GM12878 (cell line): ENCODE measurements at regions not wholly inside any gene's neighbourhood (a gene's known extent, or its start where the extent isn't known, plus 50 kb on each side); places are given as distances from the start of the nearest gene placed in this dataset.

ENCODE experiments used
- ATAC-seq: fragments of 200-7000 bp; cut with Tn5 transposase; 3 replicates; pipeline ENCODE4 v1.9.1; 2020; ENCODE audit warnings: mild to moderate bottlenecking, moderate library complexity
- BruUV-seq: library from RNA; stranded (reverse); fragments of 400-500 nt; replicated peaks from 2 replicates; lab custom pipeline; 2021; lab: Mats Ljungman, UMichigan
- CTCF ChIA-PET: fragments of 300-600 bp; sonication (Branson Sonifier 250); formaldehyde crosslinking; extraction: SDS; loops from one replicate; lab custom pipeline; 2021; ENCODE audit warnings: inconsistent platforms; lab: Yijun Ruan, JAX
- POLR2A ChIA-PET: fragments of 350-600 bp; formaldehyde crosslinking; extraction: SDS; loops from one replicate; lab custom pipeline; 2021; ENCODE audit warnings: inconsistent platforms; lab: Charles Lee
- RAD21 ChIA-PET: fragments of 300-600 bp; sonication (Branson Sonifier 250); formaldehyde crosslinking; loops from one replicate; lab custom pipeline; 2023; ENCODE audit warnings: antibody characterized with exemption; ENCODE audit not compliant: unreplicated experiment; lab: Charles Lee
- SMC1A ChIA-PET: fragments of 300-600 bp; sonication (Branson Sonifier 250); formaldehyde crosslinking; loops from one replicate; lab custom pipeline; 2023; ENCODE audit not compliant: unreplicated experiment, uncharacterized antibody; lab: Charles Lee
- DNase-seq: peaks from one replicate; pipeline ENCODE4 v3.0.0-alpha.2; 2011; ENCODE audit warnings: low read depth, low spot score
- FAIRE-seq: peaks from 3 replicates; lab custom pipeline; 2011; peaks lifted over from hg19 to GRCh38; lab: Jason Lieb, UNC
- H2AFZ ChIP-seq: 2 replicates; pipeline ENCODE4 v1.6.0; 2011; ENCODE audit warnings: low read depth, low read length, control low read depth; ENCODE audit not compliant: control insufficient read depth
- H3K27ac ChIP-seq: 2 replicates; pipeline ENCODE4 v1.5.1; 2011; ENCODE audit warnings: control low read depth; ENCODE audit not compliant: control insufficient read depth, insufficient read depth
- H3K27me3 ChIP-seq, 2 experiments: replicated peaks in 1 of 2; 2 replicates each; pipeline versions ENCODE4 v1.6.0 to v1.6.1; 2011; ENCODE audit warnings: low read length in 1 of 2; ENCODE audit not compliant: control insufficient read depth in 2 of 2, insufficient read depth in 2 of 2
- H3K36me3 ChIP-seq, 2 experiments: 2 replicates each; pipeline ENCODE4 v1.5.1; 2011; ENCODE audit warnings: low read length in 1 of 2; ENCODE audit not compliant: control insufficient read depth in 2 of 2, insufficient read depth in 2 of 2
- H3K4me1 ChIP-seq: 2 replicates; pipeline ENCODE4 v1.6.1; 2011; ENCODE audit warnings: mild to moderate bottlenecking, low read length, moderate library complexity, mixed read lengths; ENCODE audit not compliant: control insufficient read depth, insufficient read depth
- H3K4me2 ChIP-seq: 2 replicates; pipeline ENCODE4 v1.6.0; 2011; ENCODE audit warnings: control low read depth; ENCODE audit not compliant: control insufficient read depth, insufficient read depth
- H3K4me3 ChIP-seq: fragments of 200-600 bp; sonication (generic); 2 replicates; pipeline ENCODE4 v1.5.1; 2016
- H3K79me2 ChIP-seq: 2 replicates; pipeline ENCODE4 v1.6.0; 2011; ENCODE audit warnings: low read length; ENCODE audit not compliant: control insufficient read depth, insufficient read depth
- H3K9ac ChIP-seq: 2 replicates; pipeline ENCODE4 v1.8.0; 2011; ENCODE audit warnings: low read length, control low read depth, mixed read lengths; ENCODE audit not compliant: control insufficient read depth, insufficient read depth
- H3K9me3 ChIP-seq: replicated peaks from 3 replicates; pipeline ENCODE4 v1.5.1; 2011; ENCODE audit warnings: mild to moderate bottlenecking, low read length; ENCODE audit not compliant: control insufficient read depth, insufficient read depth
- H4K20me1 ChIP-seq: 2 replicates; pipeline ENCODE4 v1.6.0; 2011; ENCODE audit not compliant: control insufficient read depth, insufficient read depth
- CHD2 ChIP-seq: IDR thresholded peaks from 2 replicates; pipeline ENCODE4 v1.6.1; 2011; ENCODE audit warnings: low read depth, low read length, improper control_type of control experiment, borderline replicate concordance
- ESRRA ChIP-seq: IDR thresholded peaks from 2 replicates; pipeline ENCODE4 v1.6.1; 2012; ENCODE audit warnings: mild to moderate bottlenecking, low read length, improper control_type of control experiment
- ETV6 ChIP-seq, 2 experiments: fragments of 450-650 bp in 1 of 2; IDR thresholded peaks in 1 of 2; conservative IDR thresholded peaks in 1 of 2; 2 replicates each; pipeline ENCODE4 v1.6.1; 2014; ENCODE audit warnings: antibody characterized with exemption in 1 of 2, borderline replicate concordance in 1 of 2, low read depth in 1 of 2, mild to moderate bottlenecking in 1 of 2, moderate library complexity in 1 of 2
- EZH2 ChIP-seq: IDR thresholded peaks from 2 replicates; pipeline ENCODE4 v1.6.1; 2012; ENCODE audit warnings: low read depth, mild to moderate bottlenecking, control low read depth, inconsistent platforms, low read length, borderline replicate concordance; ENCODE audit not compliant: control insufficient read depth
- IKZF1 ChIP-seq: fragments of 450-650 bp; conservative IDR thresholded peaks from 2 replicates; pipeline ENCODE4 v1.6.1; 2017; ENCODE audit warnings: antibody characterized with exemption, mild to moderate bottlenecking
- MXI1 ChIP-seq: fragments of 150-350 bp; IDR thresholded peaks from 2 replicates; pipeline ENCODE4 v1.6.1; 2011; ENCODE audit warnings: low read depth, mild to moderate bottlenecking, inconsistent platforms, low read length, improper control_type of control experiment
- MYC ChIP-seq: IDR thresholded peaks from 2 replicates; pipeline ENCODE4 v1.6.1; 2011; ENCODE audit warnings: mild to moderate bottlenecking, low read length, moderate library complexity, inconsistent platforms; ENCODE audit not compliant: insufficient read depth, insufficient replicate concordance, insufficient read length, severe bottlenecking
- NFXL1 ChIP-seq: fragments of 450-650 bp; IDR thresholded peaks from 2 replicates; pipeline ENCODE4 v1.6.1; 2017; ENCODE audit warnings: antibody characterized with exemption, mild to moderate bottlenecking, borderline replicate concordance
- SRF ChIP-seq, 2 experiments: IDR thresholded peaks; 2 replicates each; pipeline ENCODE4 v1.6.1; 2011; ENCODE audit warnings: low read depth in 2 of 2, low read length in 2 of 2, mild to moderate bottlenecking in 1 of 2, moderate library complexity in 1 of 2
- ZBED1 ChIP-seq: IDR thresholded peaks from 2 replicates; pipeline ENCODE4 v1.6.1; 2016; ENCODE audit warnings: borderline replicate concordance
- WGBS: methylation state at CpG from one replicate; pipeline ENCODE4 v1.1.6; 2016; ENCODE audit warnings: low lambda C conversion rate; ENCODE audit not compliant: insufficient replicate concordance, insufficient coverage; ENCODE audit errors: missing lambda C conversion rate; 5-methylcytosine and 5-hydroxymethylcytosine counted together
- in situ Hi-C: fragments of 300-500 bp; cut with MboI; formaldehyde crosslinking; loops from 9 replicates; pipeline ENCODE4 v1.14.3; 2018; ENCODE audit warnings: mixed read lengths
- intact Hi-C: fragments of 100-400 bp; cut with micrococcal nuclease; formaldehyde crosslinking; loops from one replicate; pipeline ENCODE4 v1.14.2; 2022; ENCODE audit not compliant: unreplicated experiment

GRCh38 chr5:36740259-36740898, 134.0 kb downstream of the SLC1A3 start:
- Histone ChIP-seq H3K4me1 (peaks cover 3% of the 10 kb centered on the region; the same call in 1 of the 2 replicates), H3K4me2 (no peak overlapping the region), H3K79me2 (no peaks in the 10 kb centered on the region), H3K36me3 (no peaks in the 10 kb centered on the region), H3K9me3 (no peaks in the 10 kb centered on the region), H2AFZ (no peak overlapping the region), H3K27me3 (no peaks in the 10 kb centered on the region; a peak in 1 of 4 replicates), H3K9ac (no peak overlapping the region), H3K4me3 (no peak overlapping the region), H4K20me1 (no peaks in the 10 kb centered on the region)
- POLR2A ChIA-PET, result interaction anchor here (1.0 to 1.3 kb wide), 2 partner anchors 19 to 127 kb away, joined by 3 read pairs; no protein-coding TSS in a partner anchor
- in situ Hi-C loops, result no loop called here
- RAD21 ChIA-PET, result interaction anchor here (0.6 to 2.3 kb wide), 11 partner anchors 10 to 267 kb away, joined by 3 to 14 read pairs (median 3); no protein-coding TSS in a partner anchor
- DNase-seq (no peak), FAIRE-seq (no peak), ATAC-seq (no peak)
- no TSS peak for BruUV-seq
- CTCF ChIA-PET, result interaction anchor here (0.6 to 5.4 kb wide), 36 partner anchors 10 to 267 kb away, joined by 3 to 63 read pairs (median 6); no protein-coding TSS in a partner anchor
- SMC1A ChIA-PET, result interaction anchor here (0.5 to 3.7 kb wide), 23 partner anchors 10 to 294 kb away, joined by 3 to 27 read pairs (median 4); no protein-coding TSS in a partner anchor
- TF ChIP-seq ZBED1 (no peak), SRF (IDR thresholded peaks at IDR 0.05; ENCODE audit: low read depth in 2 of 2, low read length in 2 of 2) (no peak), CHD2 (no peak), MYC (no peak), ETV6 (conservative IDR thresholded peaks at IDR 0.05 in 1 of 2, IDR thresholded peaks at IDR 0.05 in 1 of 2; ENCODE audit: borderline replicate concordance in 1 of 2, low read depth in 1 of 2) (no peak), ESRRA (no peak), MXI1 (no peak), NFXL1 (no peak), EZH2 (no peak), IKZF1 (no peak)
- TF ChIP-seq, all 136 proteins: peak for 0
- intact Hi-C loops, result no loop called here
- H3K27ac ChIP-seq, result no peak overlapping the region
- 62% methylated on average over 8 of the region's 8 CpGs for WGBS
